H9 (cell line): ENCODE measurements at regions not wholly inside any gene's neighbourhood (a gene's known extent, or its start where the extent isn't known, plus 50 kb on each side); places are given as distances from the start of the nearest gene placed in this dataset.

Source experiments
- DNase-seq: peaks from one replicate; pipeline ENCODE4 v3.0.0-alpha.2; 2017
- H2AFZ ChIP-seq: one replicate; pipeline ENCODE4 v1.6.1; 2013; ENCODE audit warnings: mild to moderate bottlenecking, low read length, control low read depth, moderate library complexity
- H2AK5ac ChIP-seq: 2 replicates; pipeline ENCODE4 v1.6.1; 2013; ENCODE audit warnings: low read length, control low read depth, mixed read lengths; ENCODE audit not compliant: insufficient read length
- H2BK120ac ChIP-seq: one replicate; pipeline ENCODE4 v1.6.1; 2013; ENCODE audit warnings: low read depth, mild to moderate bottlenecking, low read length, control low read depth, inconsistent platforms; ENCODE audit not compliant: poor library complexity, severe bottlenecking
- H2BK12ac ChIP-seq: 2 replicates; pipeline ENCODE4 v1.6.1; 2013; ENCODE audit warnings: low read length, control low read depth, mixed read lengths, low read depth; ENCODE audit not compliant: insufficient read length
- H2BK15ac ChIP-seq: 2 replicates; pipeline ENCODE4 v1.6.1; 2013; ENCODE audit warnings: low read depth, low read length, control low read depth
- H2BK20ac ChIP-seq: one replicate; pipeline ENCODE4 v1.6.1; 2013; ENCODE audit warnings: low read depth, mild to moderate bottlenecking, low read length, control low read depth, inconsistent platforms; ENCODE audit not compliant: poor library complexity, severe bottlenecking
- H2BK5ac ChIP-seq: 2 replicates; pipeline ENCODE4 v1.6.1; 2013; ENCODE audit warnings: low read length, control low read depth, mixed read lengths; ENCODE audit not compliant: insufficient read length
- H3K14ac ChIP-seq: 2 replicates; pipeline ENCODE4 v1.6.1; 2013; ENCODE audit warnings: low read length, control low read depth; ENCODE audit not compliant: insufficient read depth
- H3K18ac ChIP-seq: 2 replicates; pipeline ENCODE4 v1.6.1; 2013; ENCODE audit warnings: low read depth, mild to moderate bottlenecking, mixed read lengths, low read length, control low read depth; ENCODE audit not compliant: insufficient read length
- H3K23ac ChIP-seq: 2 replicates; pipeline ENCODE4 v1.6.1; 2013; ENCODE audit warnings: low read length, control low read depth, mixed read lengths, low read depth; ENCODE audit not compliant: insufficient read length
- H3K23me2 ChIP-seq: 2 replicates; pipeline ENCODE4 v1.6.1; 2013; ENCODE audit warnings: low read depth, mild to moderate bottlenecking, mixed read lengths, low read length, control low read depth; ENCODE audit not compliant: insufficient read length, poor library complexity, severe bottlenecking
- H3K27ac ChIP-seq: 2 replicates; pipeline ENCODE4 v1.5.1; 2013; ENCODE audit warnings: low read length, control low read depth, mixed read lengths, low read depth; ENCODE audit not compliant: insufficient read length
- H3K27me3 ChIP-seq: 2 replicates; pipeline ENCODE4 v1.6.1; 2013; ENCODE audit warnings: low read length, control low read depth, inconsistent platforms; ENCODE audit not compliant: insufficient read depth
- H3K4ac ChIP-seq: 2 replicates; pipeline ENCODE4 v1.6.1; 2013; ENCODE audit warnings: low read depth, mild to moderate bottlenecking, control low read depth, inconsistent platforms, low read length, moderate library complexity
- H3K4me1 ChIP-seq: 2 replicates; pipeline ENCODE4 v1.6.1; 2013; ENCODE audit warnings: low read length, control low read depth, inconsistent platforms; ENCODE audit not compliant: insufficient read depth
- H3K4me2 ChIP-seq: 2 replicates; pipeline ENCODE4 v1.6.1; 2013; ENCODE audit warnings: low read length, control low read depth, mixed read lengths; ENCODE audit not compliant: insufficient read length, insufficient read depth
- H3K56ac ChIP-seq: 2 replicates; pipeline ENCODE4 v1.6.1; 2013; ENCODE audit warnings: low read depth, mild to moderate bottlenecking, mixed read lengths, low read length, control low read depth; ENCODE audit not compliant: insufficient read length
- H3K79me1 ChIP-seq: 2 replicates; pipeline ENCODE4 v1.6.1; 2013; ENCODE audit warnings: low read depth, mild to moderate bottlenecking, moderate library complexity, low read length, control low read depth, inconsistent platforms; ENCODE audit not compliant: insufficient read depth, poor library complexity, severe bottlenecking
- H3K79me2 ChIP-seq: 2 replicates; pipeline ENCODE4 v1.6.1; 2013; ENCODE audit warnings: low read length, control low read depth, inconsistent platforms; ENCODE audit not compliant: insufficient read depth
- H3K9ac ChIP-seq: 2 replicates; pipeline ENCODE4 v1.6.1; 2013; ENCODE audit warnings: low read length, control low read depth, mixed read lengths; ENCODE audit not compliant: insufficient read length; ENCODE audit errors: extremely low read depth
- H3K9me3 ChIP-seq: one replicate; pipeline ENCODE4 v1.6.1; 2013; ENCODE audit warnings: low read depth, low read length, inconsistent platforms; ENCODE audit not compliant: control insufficient read depth
- H3T11ph ChIP-seq: one replicate; pipeline ENCODE4 v1.6.1; 2013; ENCODE audit warnings: mild to moderate bottlenecking, low read length, control low read depth, inconsistent platforms
- H4K20me1 ChIP-seq: one replicate; pipeline ENCODE4 v1.6.1; 2013; ENCODE audit not compliant: control insufficient read depth, insufficient read length, insufficient read depth
- H4K5ac ChIP-seq: 2 replicates; pipeline ENCODE4 v1.6.1; 2013; ENCODE audit warnings: low read depth, mild to moderate bottlenecking, mixed read lengths, low read length, control low read depth; ENCODE audit not compliant: insufficient read length
- H4K8ac ChIP-seq: replicated peaks from 2 replicates; pipeline ENCODE4 v1.6.1; 2013; ENCODE audit warnings: low read length, control low read depth, mixed read lengths, low read depth; ENCODE audit not compliant: insufficient read length
- H4K91ac ChIP-seq: 2 replicates; pipeline ENCODE4 v1.6.1; 2013; ENCODE audit warnings: low read depth, mild to moderate bottlenecking, moderate library complexity, mixed read lengths, low read length, control low read depth; ENCODE audit not compliant: insufficient read length
- H3K27ac Mint-ChIP-seq, 3 experiments: 2 replicates in 2 of 3; 3 replicates in 1 of 3; pipeline ENCODE4 v1.8.0; 2020 to 2021; ENCODE audit warnings: mixed read lengths in 3 of 3, mild to moderate bottlenecking in 1 of 3, moderate library complexity in 1 of 3
- H3K27me3 Mint-ChIP-seq: 2 replicates; pipeline ENCODE4 v1.8.0; 2021; ENCODE audit warnings: low read depth, mild to moderate bottlenecking, moderate library complexity, mixed read lengths
- H3K36me3 Mint-ChIP-seq, 3 experiments: 2 replicates in 2 of 3; 3 replicates in 1 of 3; pipeline ENCODE4 v1.8.0; 2020 to 2021; ENCODE audit warnings: low read depth in 3 of 3, mixed read lengths in 3 of 3; ENCODE audit not compliant: insufficient read depth in 1 of 3
- H3K4me1 Mint-ChIP-seq, 2 experiments: 2 replicates each; pipeline ENCODE4 v1.8.0; 2020; ENCODE audit warnings: mixed read lengths in 2 of 2
- H3K4me3 Mint-ChIP-seq, 2 experiments: 2 replicates in 1 of 2; 3 replicates in 1 of 2; pipeline ENCODE4 v1.8.0; 2020 to 2021; ENCODE audit warnings: mild to moderate bottlenecking in 2 of 2, mixed read lengths in 2 of 2, moderate library complexity in 1 of 2
- H3K9me3 Mint-ChIP-seq, 2 experiments: 2 replicates in 1 of 2; 3 replicates in 1 of 2; pipeline ENCODE4 v1.8.0; 2020; ENCODE audit warnings: mild to moderate bottlenecking in 2 of 2, mixed read lengths in 2 of 2, moderate library complexity in 1 of 2
- CTCF ChIP-seq: fragments of 200-600 bp; sonication (generic); conservative IDR thresholded peaks from 3 replicates; pipeline ENCODE4 v1.8.0; 2021; ENCODE audit warnings: antibody characterized with exemption, mild to moderate bottlenecking
- WGBS: extraction: QIAGEN DNeasy Blood & Tissue Kit; methylation state at CpG from one replicate; pipeline ENCODE4 v1.1.7; 2013; ENCODE audit warnings: missing lambda C conversion rate, low lambda C conversion rate, mixed read lengths; ENCODE audit not compliant: insufficient read length; ENCODE audit errors: extremely low coverage; 5-methylcytosine and 5-hydroxymethylcytosine counted together

- H3K27me3 Mint-ChIP-seq: no peaks in the 10 kb centered on the region; the same call in 1 of the 2 replicates
- Histone ChIP-seq H3K4me2 (no peak overlapping the region), H3T11ph (no peak overlapping the region), H2BK12ac (no peak overlapping the region), H3K23ac (no peak overlapping the region), H2AFZ (no peak overlapping the region), H3K4ac (no peak overlapping the region), H2BK120ac (no peak overlapping the region), H3K79me2 (no peaks in the 10 kb centered on the region), H3K23me2 (no peaks in the 10 kb centered on the region), H3K27me3 (no peaks in the 10 kb centered on the region), H3K56ac (no peak overlapping the region), H3K9ac (no peak overlapping the region), H3K27ac (no peak overlapping the region), H3K14ac (no peak overlapping the region), H4K8ac (no peak overlapping the region), H4K5ac (no peak overlapping the region), H4K91ac (no peak overlapping the region), H3K4me1 (no peaks in the 10 kb centered on the region), H2AK5ac (no peak overlapping the region), H2BK5ac (no peak overlapping the region), H3K18ac (no peak overlapping the region), H2BK20ac (no peak overlapping the region), H4K20me1 (no peaks in the 10 kb centered on the region), H3K79me1 (no peaks in the 10 kb centered on the region), H3K9me3 (no peaks in the 10 kb centered on the region), H2BK15ac (no peak overlapping the region)
- DNase-seq: no peak
- no peaks in the 10 kb centered on the region for H3K36me3 Mint-ChIP-seq
- 0 out of 7 replicates have a peak overlapping the region, but pooled peaks of 1 of the 3 experiments have one; percentile 17 for H3K27ac Mint-ChIP-seq
- no peaks in the 10 kb centered on the region for H3K9me3 Mint-ChIP-seq
- H3K4me1 Mint-ChIP-seq: peaks cover 0 to 4% of the 10 kb centered on the region in 2 experiments; a peak in 1 of 4 replicates
- no peak overlapping the region for H3K4me3 Mint-ChIP-seq
- no CpG with 5 or more reads among the region's 3 CpGs for WGBS
- TF ChIP-seq CTCF: no peak
Observed at GRCh38 chr18:40415821-40416220, 1539.2 kb upstream of the PIK3C3 start.
